SK-N-SH treated with all-trans-retinoic acid at 6 μM for 48 hours (cell line): ENCODE measurements at regions not wholly inside any gene's neighbourhood (a gene's known extent, or its start where the extent isn't known, plus 50 kb on each side); places are given as distances from the start of the nearest gene placed in this dataset.

Source experiments
- ATAC-seq: fragments of 200-7000 bp; cut with Tn5 transposase; 3 replicates; pipeline ENCODE4 v1.9.1; 2020; ENCODE audit warnings: mild to moderate bottlenecking, moderate library complexity
- BACH2 ChIP-seq: fragments of 250-450 bp; sonication (Bioruptor Pico); IDR thresholded peaks from 2 replicates; pipeline ENCODE4 v1.9.0; 2021; ENCODE audit warnings: mild to moderate bottlenecking, borderline replicate concordance
- CSDC2 ChIP-seq: fragments of 250-450 bp; sonication (Bioruptor Pico); IDR thresholded peaks from 2 replicates; pipeline ENCODE4 v1.5.0; 2020; ENCODE audit warnings: mild to moderate bottlenecking, moderate library complexity
- ESRRG ChIP-seq: fragments of 250-450 bp; sonication (Bioruptor Pico); IDR thresholded peaks from 2 replicates; pipeline ENCODE4 v1.6.1; 2021; ENCODE audit warnings: mild to moderate bottlenecking
- GLIS3 ChIP-seq: fragments of 250-450 bp; sonication (Bioruptor Pico); IDR thresholded peaks from 2 replicates; pipeline ENCODE4 v1.5.0; 2020; ENCODE audit warnings: mild to moderate bottlenecking, moderate library complexity
- ISL1 ChIP-seq: fragments of 250-450 bp; sonication (Bioruptor Pico); IDR thresholded peaks from 2 replicates; pipeline ENCODE4 v2.1.2; 2022; ENCODE audit warnings: mild to moderate bottlenecking, moderate library complexity
- OSR1 ChIP-seq: fragments of 250-450 bp; sonication (Bioruptor Pico); IDR thresholded peaks from 2 replicates; pipeline ENCODE4 v1.8.0; 2022; ENCODE audit warnings: moderate library complexity, mild to moderate bottlenecking, inconsistent platforms
- PPARA ChIP-seq: fragments of 250-450 bp; sonication (Bioruptor Pico); IDR thresholded peaks from 2 replicates; pipeline ENCODE4 v1.5.0; 2020; ENCODE audit warnings: mild to moderate bottlenecking, borderline replicate concordance
- RARB ChIP-seq: fragments of 250-450 bp; sonication (Bioruptor Pico); IDR thresholded peaks from 2 replicates; pipeline ENCODE4 v1.8.0; 2021; ENCODE audit warnings: mild to moderate bottlenecking, moderate library complexity
- SNAI2 ChIP-seq: fragments of 250-450 bp; sonication (Bioruptor Pico); IDR thresholded peaks from 2 replicates; pipeline ENCODE4 v1.5.0; 2020; ENCODE audit warnings: mild to moderate bottlenecking, moderate library complexity
- TCF4 ChIP-seq: fragments of 250-450 bp; sonication (Bioruptor Pico); IDR thresholded peaks from 2 replicates; pipeline ENCODE4 v1.8.0; 2021; ENCODE audit warnings: mild to moderate bottlenecking, moderate library complexity, borderline replicate concordance
- TOX ChIP-seq: fragments of 250-450 bp; sonication (Bioruptor Pico); IDR thresholded peaks from 2 replicates; pipeline ENCODE4 v1.8.0; 2021; ENCODE audit warnings: mild to moderate bottlenecking, moderate library complexity, borderline replicate concordance
- ZC3H10 ChIP-seq: fragments of 250-450 bp; sonication (Bioruptor Pico); IDR thresholded peaks from 2 replicates; pipeline ENCODE4 v1.5.1; 2021; ENCODE audit warnings: mild to moderate bottlenecking, moderate library complexity
- ZFP3 ChIP-seq: fragments of 250-450 bp; sonication (Bioruptor Pico); IDR thresholded peaks from 2 replicates; pipeline ENCODE4 v1.5.0; 2020; ENCODE audit warnings: mild to moderate bottlenecking, moderate library complexity
- ZFP30 ChIP-seq: fragments of 450-650 bp; formaldehyde crosslinking; IDR thresholded peaks from 2 replicates; pipeline ENCODE4 v1.5.0; 2022; ENCODE audit warnings: mild to moderate bottlenecking, moderate library complexity
- ZNF565 ChIP-seq: fragments of 450-650 bp; formaldehyde crosslinking; conservative IDR thresholded peaks from 2 replicates; pipeline ENCODE4 v1.5.0; 2020; ENCODE audit warnings: low read depth, mild to moderate bottlenecking, moderate library complexity
- ZNF70 ChIP-seq: fragments of 450-650 bp; formaldehyde crosslinking; IDR thresholded peaks from 2 replicates; pipeline ENCODE4 v1.5.0; 2020; ENCODE audit warnings: mild to moderate bottlenecking, moderate library complexity
- TF ChIP-seq, protein P1 (sequence below): fragments of 250-450 bp; sonication (Bioruptor Pico); IDR thresholded peaks from 2 replicates; pipeline ENCODE4 v1.5.1; 2021; ENCODE audit warnings: mild to moderate bottlenecking, moderate library complexity
- TF ChIP-seq, protein P2 (sequence below): fragments of 250-450 bp; sonication (Bioruptor Pico); IDR thresholded peaks from 2 replicates; pipeline ENCODE4 v1.8.0; 2020; ENCODE audit warnings: mild to moderate bottlenecking, moderate library complexity, borderline replicate concordance
- TF ChIP-seq, protein P3 (sequence below): fragments of 250-450 bp; sonication (Bioruptor Pico); IDR thresholded peaks from 2 replicates; pipeline ENCODE4 v1.8.0; 2021; ENCODE audit warnings: low read depth, mild to moderate bottlenecking, moderate library complexity, borderline replicate concordance
- TF ChIP-seq, protein P4 (sequence below): fragments of 250-450 bp; sonication (Bioruptor Pico); IDR thresholded peaks from 2 replicates; pipeline ENCODE4 v1.5.0; 2020; ENCODE audit warnings: mild to moderate bottlenecking, moderate library complexity

DNA sequence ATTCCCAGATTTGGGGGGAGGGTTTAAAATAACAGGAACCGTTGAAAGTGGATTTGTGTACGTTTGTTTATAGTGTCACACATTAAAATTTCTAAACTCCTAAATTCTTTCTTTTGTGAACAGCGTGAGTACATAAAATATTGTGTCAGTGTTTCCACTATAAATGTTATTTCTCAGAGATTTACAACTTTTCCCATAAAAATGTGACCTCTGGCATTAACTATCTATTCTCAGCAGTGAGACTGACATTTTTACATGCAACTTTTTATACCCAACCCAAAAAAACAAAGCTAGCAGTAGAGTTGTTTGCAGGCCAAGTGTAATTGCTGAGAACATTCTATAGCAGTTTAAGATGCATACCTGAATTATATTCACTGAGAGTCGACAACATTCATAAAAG, 757.0 kb upstream of the ADAMTS16 start:
- ATAC-seq: no peak
- TF ChIP-seq OSR1 (CRISPR knock-in tag) (no peak), ISL1 (no peak), TCF4 (CRISPR knock-in tag) (no peak), BACH2 (CRISPR knock-in tag) (no peak), GLIS3 (CRISPR knock-in tag) (no peak), PPARA (CRISPR knock-in tag) (no peak), CSDC2 (CRISPR knock-in tag) (no peak), ZFP30 (no peak), ZNF70 (CRISPR knock-in tag) (no peak)
- TF ChIP-seq, protein P1, sequence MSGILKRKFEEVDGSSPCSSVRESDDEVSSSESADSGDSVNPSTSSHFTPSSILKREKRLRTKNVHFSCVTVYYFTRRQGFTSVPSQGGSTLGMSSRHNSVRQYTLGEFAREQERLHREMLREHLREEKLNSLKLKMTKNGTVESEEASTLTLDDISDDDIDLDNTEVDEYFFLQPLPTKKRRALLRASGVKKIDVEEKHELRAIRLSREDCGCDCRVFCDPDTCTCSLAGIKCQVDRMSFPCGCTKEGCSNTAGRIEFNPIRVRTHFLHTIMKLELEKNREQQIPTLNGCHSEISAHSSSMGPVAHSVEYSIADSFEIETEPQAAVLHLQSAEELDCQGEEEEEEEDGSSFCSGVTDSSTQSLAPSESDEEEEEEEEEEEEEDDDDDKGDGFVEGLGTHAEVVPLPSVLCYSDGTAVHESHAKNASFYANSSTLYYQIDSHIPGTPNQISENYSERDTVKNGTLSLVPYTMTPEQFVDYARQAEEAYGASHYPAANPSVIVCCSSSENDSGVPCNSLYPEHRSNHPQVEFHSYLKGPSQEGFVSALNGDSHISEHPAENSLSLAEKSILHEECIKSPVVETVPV (CRISPR knock-in tag): no peak
- TF ChIP-seq, protein P2, sequence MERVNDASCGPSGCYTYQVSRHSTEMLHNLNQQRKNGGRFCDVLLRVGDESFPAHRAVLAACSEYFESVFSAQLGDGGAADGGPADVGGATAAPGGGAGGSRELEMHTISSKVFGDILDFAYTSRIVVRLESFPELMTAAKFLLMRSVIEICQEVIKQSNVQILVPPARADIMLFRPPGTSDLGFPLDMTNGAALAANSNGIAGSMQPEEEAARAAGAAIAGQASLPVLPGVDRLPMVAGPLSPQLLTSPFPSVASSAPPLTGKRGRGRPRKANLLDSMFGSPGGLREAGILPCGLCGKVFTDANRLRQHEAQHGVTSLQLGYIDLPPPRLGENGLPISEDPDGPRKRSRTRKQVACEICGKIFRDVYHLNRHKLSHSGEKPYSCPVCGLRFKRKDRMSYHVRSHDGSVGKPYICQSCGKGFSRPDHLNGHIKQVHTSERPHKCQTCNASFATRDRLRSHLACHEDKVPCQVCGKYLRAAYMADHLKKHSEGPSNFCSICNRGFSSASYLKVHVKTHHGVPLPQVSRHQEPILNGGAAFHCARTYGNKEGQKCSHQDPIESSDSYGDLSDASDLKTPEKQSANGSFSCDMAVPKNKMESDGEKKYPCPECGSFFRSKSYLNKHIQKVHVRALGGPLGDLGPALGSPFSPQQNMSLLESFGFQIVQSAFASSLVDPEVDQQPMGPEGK (CRISPR knock-in tag): no peak

DNA sequence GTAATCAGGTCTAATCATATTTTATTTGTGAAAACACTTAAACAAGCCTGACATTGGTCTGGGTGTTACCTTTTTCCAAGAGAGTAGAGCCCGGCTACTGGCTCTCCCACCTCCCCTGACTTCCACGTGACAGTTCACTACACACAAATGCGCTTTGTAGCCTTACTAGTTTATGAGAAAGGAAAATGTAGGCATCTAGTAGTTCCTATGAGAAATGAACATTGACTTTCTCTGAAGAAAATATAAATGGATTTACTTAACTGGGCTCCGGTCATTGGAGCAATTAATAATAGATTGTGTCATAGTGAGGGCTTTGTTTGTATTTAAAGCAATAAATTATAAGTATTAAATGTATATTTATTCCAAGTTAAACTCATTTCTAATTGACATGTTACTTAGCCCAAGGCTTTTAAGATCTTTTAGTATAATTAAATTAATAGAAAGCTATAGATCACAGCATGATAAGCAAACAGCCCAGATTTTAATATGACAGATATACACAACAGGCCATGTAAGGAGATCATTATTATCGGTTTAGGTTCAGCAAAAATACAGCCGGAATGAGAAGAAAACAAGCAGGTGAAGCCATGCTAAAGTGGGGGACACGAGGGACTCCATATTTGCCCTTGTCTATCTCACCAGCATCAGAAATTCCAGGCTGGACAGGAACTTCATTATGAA, 756.5 kb upstream of the ADAMTS16 start:
- no peak for ATAC-seq
- TF ChIP-seq, protein P1 (CRISPR knock-in tag): no peak
- no peak for TF ChIP-seq ZNF70 (CRISPR knock-in tag)
- TF ChIP-seq ISL1: no peak
- TF ChIP-seq ZFP30: no peak
- TF ChIP-seq SNAI2 (CRISPR knock-in tag): no peak

DNA sequence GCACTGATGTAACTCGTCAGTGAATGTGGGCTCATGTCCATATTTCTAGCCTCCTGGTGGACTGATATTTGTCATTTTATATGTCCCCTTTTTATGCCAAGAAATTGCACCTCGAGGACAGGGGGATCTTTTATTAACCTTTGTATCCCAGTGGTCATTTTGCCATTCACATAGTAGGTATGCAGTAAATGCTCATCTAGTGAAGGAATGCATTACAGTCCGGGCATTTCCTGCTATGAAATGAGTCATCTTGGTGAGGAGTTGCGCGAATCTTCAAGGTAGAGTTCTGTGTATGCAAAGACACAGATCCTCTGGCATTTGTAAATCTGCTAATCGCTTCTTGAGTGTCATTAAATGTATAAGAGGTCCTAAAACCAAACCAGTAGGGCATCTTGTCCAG, 755.5 kb upstream of the ADAMTS16 start:
- ATAC-seq: no peak
- TF ChIP-seq SNAI2 (CRISPR knock-in tag) (no peak), ESRRG (CRISPR knock-in tag) (no peak)

DNA sequence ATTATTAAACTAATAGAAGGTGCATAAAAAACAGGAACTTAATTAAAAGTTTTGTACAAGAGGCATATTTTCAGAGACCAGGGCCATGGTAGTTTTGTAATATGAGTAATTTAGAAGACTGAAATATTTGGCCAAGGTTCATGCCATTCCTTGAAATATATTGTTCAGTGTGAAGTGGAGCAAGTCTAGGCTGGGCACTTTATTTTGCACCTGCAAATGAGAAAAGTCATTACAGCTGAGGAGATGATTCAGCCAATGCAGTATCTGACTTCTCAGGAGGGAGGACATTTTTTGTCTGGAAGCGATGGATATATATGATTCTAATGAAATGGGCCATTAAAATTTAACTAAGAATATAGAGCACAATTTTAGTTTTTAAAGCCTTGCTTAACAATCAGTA, 754.0 kb upstream of the ADAMTS16 start:
- TF ChIP-seq ESRRG (CRISPR knock-in tag): no peak
- no peak for TF ChIP-seq RARB (CRISPR knock-in tag)
- no peak for TF ChIP-seq PPARA (CRISPR knock-in tag)
- no peak for TF ChIP-seq ZC3H10 (CRISPR knock-in tag)
- TF ChIP-seq ZFP3 (CRISPR knock-in tag): no peak
- TF ChIP-seq, protein P3, sequence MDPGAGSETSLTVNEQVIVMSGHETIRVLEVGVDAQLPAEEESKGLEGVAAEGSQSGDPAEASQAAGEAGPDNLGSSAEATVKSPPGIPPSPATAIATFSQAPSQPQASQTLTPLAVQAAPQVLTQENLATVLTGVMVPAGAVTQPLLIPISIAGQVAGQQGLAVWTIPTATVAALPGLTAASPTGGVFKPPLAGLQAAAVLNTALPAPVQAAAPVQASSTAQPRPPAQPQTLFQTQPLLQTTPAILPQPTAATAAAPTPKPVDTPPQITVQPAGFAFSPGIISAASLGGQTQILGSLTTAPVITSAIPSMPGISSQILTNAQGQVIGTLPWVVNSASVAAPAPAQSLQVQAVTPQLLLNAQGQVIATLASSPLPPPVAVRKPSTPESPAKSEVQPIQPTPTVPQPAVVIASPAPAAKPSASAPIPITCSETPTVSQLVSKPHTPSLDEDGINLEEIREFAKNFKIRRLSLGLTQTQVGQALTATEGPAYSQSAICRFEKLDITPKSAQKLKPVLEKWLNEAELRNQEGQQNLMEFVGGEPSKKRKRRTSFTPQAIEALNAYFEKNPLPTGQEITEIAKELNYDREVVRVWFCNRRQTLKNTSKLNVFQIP: no peak
- TF ChIP-seq CSDC2 (CRISPR knock-in tag): no peak
- TF ChIP-seq, protein P4, sequence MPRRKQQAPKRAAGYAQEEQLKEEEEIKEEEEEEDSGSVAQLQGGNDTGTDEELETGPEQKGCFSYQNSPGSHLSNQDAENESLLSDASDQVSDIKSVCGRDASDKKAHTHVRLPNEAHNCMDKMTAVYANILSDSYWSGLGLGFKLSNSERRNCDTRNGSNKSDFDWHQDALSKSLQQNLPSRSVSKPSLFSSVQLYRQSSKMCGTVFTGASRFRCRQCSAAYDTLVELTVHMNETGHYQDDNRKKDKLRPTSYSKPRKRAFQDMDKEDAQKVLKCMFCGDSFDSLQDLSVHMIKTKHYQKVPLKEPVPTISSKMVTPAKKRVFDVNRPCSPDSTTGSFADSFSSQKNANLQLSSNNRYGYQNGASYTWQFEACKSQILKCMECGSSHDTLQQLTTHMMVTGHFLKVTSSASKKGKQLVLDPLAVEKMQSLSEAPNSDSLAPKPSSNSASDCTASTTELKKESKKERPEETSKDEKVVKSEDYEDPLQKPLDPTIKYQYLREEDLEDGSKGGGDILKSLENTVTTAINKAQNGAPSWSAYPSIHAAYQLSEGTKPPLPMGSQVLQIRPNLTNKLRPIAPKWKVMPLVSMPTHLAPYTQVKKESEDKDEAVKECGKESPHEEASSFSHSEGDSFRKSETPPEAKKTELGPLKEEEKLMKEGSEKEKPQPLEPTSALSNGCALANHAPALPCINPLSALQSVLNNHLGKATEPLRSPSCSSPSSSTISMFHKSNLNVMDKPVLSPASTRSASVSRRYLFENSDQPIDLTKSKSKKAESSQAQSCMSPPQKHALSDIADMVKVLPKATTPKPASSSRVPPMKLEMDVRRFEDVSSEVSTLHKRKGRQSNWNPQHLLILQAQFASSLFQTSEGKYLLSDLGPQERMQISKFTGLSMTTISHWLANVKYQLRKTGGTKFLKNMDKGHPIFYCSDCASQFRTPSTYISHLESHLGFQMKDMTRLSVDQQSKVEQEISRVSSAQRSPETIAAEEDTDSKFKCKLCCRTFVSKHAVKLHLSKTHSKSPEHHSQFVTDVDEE: no peak
- TF ChIP-seq ZNF565 (CRISPR knock-in tag): no peak
- no peak for TF ChIP-seq ZFP30
- TF ChIP-seq TCF4 (CRISPR knock-in tag): no peak
- TF ChIP-seq BACH2 (CRISPR knock-in tag): no peak
- TF ChIP-seq GLIS3 (CRISPR knock-in tag): no peak
- TF ChIP-seq, protein P2 (CRISPR knock-in tag): no peak
- no peak for TF ChIP-seq SNAI2 (CRISPR knock-in tag)
- no peak for TF ChIP-seq TOX (CRISPR knock-in tag)
- no peak for TF ChIP-seq ISL1
- no peak for ATAC-seq
